Erythroblast (primary cell): ENCODE measurements at regions not wholly inside any gene's neighbourhood (a gene's known extent, or its start where the extent isn't known, plus 50 kb on each side); places are given as distances from the start of the nearest gene placed in this dataset.

Source experiments
- DNase-seq, 2 experiments: peaks; one replicate each; lab custom pipeline; 2025; lab: John Stamatoyannopoulos, UW
- GATA1 ChIP-seq: IDR thresholded peaks from 2 replicates; pipeline ENCODE4 v1.6.1; 2011; ENCODE audit warnings: low read depth, mild to moderate bottlenecking, control low read depth, low read length, moderate library complexity
- POLR2A ChIP-seq: IDR thresholded peaks from 2 replicates; pipeline ENCODE4 v1.6.1; 2011; ENCODE audit warnings: mild to moderate bottlenecking, low read length

DNA sequence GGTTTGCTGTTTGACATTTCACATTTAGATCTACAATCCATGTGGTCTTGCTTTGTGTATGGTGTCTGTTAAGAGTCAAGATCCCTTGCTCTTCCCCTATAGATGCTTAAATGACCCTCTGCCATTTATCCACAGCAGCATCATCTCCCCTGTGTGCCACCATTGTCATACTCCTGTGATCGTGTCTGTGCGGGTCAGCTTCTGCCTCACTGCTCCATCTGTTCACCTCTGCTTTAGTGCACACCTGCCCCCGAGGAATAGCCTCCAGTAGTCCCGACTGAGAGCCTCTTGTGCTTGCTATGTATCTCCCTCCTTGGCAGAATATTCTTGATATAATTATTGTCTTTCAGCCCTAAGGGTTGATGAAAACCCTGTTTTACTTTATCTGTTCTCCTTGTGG, 551.2 kb downstream of the CDH26 start:
- no peak for TF ChIP-seq POLR2A
- no peak for TF ChIP-seq GATA1
- no peak for DNase-seq

DNA sequence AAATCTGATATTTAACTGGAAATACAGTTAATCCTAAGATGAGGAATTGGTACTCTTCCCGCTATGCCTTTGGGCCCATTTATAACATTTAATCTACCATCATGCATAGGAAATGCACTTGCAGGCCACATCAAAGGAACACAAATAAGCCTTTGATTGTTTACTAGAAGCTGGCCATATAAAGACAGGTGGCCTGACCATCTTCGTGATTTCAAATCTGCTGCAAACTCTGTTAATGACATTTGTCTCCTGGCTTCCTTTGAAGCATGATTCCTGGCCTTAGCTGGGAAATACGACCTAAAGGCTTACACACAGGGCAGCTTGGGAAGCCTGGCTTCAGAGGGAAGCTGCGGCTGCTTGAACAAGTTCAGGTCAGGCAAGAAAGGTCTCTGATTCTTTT, 552.1 kb downstream of the CDH26 start:
- DNase-seq = no peak
- TF ChIP-seq POLR2A = no peak
- TF ChIP-seq GATA1 = no peak

DNA sequence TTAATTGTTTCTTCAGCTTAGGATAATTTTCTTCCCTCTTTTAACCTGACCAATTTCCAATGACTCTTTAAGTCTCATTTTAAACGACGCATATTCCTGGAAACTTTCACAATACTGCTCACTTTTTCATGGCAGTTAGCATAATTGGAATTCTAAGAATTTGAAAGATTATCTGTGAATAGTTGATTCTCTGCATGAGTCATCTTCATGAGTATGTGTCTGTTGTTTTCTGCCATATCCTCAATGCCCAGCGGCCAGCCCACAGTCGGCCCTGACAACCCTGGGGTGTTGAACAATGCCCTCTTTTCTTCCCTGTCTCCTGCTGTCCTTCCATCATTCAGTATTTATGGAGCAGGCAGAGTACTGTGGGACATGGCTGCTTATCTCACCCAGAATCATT, 554.2 kb downstream of the CDH26 start:
- DNase-seq = no peak
- no peak for TF ChIP-seq POLR2A
- TF ChIP-seq GATA1 = no peak

DNA sequence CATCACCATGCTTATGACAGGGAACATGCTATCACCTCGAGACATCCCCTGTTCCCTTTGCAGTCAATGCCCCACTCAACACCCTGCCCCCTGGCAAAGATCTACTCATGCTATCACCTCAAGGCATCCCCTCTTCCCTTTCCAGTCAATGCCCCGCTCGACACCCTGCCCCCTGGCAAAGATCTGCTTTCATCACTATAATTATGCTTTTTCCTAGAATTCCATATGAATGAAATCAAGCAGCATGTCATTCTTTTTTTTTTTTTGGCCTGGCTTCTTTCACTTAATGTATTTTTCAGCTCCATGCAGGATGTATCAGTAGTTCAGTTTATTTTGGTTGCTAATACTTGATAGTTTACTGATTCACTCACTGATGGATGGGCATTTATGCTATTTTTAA, 554.9 kb downstream of the CDH26 start:
- TF ChIP-seq GATA1 (no peak), POLR2A (no peak)
- DNase-seq = no peak

DNA sequence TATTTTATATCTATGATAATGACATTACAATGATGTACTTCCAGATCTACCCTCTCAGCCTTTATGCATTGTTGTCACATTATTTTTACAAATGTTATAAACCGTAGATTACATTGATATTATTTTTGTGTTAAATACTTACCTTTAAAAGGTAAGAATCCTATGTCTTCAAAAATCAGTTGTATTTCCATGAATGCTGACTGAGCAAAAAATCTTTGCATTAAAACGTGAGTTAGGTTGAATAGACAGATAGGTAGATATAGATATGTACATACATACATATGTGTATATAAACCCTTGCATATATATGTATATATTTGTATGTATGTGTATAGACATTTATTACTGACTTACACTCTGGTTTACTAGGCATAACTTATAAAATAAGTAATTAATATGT, 558.2 kb downstream of the CDH26 start:
- DNase-seq = no peak
- no peak for TF ChIP-seq POLR2A
- TF ChIP-seq GATA1 = no peak

DNA sequence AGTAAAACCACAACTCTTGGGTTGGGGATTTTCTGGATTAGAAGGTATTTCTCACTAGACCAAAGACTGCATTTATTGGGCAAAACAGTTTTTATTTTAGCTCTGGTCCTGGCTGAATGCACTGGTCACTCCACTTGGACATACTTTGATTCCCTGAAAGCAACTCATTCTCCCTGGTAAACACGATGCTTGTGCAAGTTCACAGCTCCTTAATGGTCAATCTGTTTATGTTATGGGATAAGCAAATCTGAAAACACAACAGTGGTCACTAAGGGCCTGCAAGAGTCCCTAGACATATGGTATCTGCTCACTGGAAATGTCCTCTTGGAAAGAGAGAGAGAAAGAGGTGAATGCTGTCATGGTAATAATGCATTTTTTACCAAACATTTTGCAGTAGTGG, 559.8 kb downstream of the CDH26 start:
- TF ChIP-seq POLR2A (no peak), GATA1 (no peak)
- no peak for DNase-seq

DNA sequence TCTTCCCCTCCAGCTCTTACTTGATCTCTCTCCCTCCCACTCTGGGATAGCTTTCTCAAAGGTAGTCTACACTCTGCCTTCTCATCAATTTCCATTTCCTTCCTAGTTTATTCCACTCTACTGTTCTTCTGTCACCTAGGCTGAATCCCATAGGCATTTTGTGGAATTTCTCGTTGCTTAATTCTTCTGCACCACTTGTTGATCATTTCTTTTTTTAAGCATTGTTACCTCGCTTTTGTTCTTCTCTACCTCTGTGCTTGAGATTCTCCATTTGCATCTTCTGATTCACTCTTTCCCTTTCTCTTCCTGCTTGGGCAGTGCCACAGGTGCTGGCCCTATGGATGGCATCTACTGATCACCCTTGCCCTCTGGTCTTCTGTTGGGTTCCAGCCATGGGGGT, 567.2 kb downstream of the CDH26 start:
- TF ChIP-seq GATA1 (no peak), POLR2A (no peak)
- DNase-seq = no peak

DNA sequence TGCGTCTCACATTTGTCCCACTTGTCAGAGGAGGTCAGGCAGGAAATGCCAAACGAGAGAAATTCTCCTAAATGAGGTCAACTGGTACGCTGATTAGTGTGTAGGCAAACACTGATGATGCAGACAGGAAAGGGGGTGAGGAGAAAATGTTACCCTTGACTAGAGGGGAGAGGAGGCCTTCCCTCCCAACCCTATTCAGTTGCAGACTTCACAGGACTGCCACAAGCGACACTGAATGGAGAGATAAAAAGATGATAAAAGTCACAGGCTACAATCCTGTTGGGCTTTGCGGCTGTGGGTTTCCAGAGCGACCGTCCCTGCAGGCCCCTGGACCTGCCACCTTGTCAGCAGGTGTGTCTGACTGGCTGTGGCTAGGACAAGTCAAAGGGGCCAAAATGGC, 569.4 kb downstream of the CDH26 start:
- no peak for TF ChIP-seq GATA1
- no peak for DNase-seq

DNA sequence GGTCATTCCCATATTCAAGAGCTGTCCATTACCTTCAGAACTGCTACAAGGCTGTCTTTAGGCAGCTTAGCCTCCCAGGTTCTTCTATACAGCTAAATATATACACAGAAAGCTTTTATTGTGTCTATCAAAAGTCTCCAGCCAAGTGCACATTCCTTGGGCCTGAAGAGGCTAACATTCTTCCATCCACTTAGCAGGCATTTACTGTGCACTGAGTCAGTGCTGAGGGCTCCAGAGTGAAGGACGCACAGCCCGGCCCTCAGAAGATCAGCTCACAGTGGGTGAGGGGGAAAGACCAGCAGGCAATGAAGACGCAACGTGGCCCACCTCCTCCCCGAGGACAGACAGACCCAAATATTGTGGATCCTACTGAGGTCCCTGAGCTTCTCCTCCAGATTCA, 569.9 kb downstream of the CDH26 start:
- TF ChIP-seq POLR2A (no peak), GATA1 (no peak)
- DNase-seq = no peak

DNA sequence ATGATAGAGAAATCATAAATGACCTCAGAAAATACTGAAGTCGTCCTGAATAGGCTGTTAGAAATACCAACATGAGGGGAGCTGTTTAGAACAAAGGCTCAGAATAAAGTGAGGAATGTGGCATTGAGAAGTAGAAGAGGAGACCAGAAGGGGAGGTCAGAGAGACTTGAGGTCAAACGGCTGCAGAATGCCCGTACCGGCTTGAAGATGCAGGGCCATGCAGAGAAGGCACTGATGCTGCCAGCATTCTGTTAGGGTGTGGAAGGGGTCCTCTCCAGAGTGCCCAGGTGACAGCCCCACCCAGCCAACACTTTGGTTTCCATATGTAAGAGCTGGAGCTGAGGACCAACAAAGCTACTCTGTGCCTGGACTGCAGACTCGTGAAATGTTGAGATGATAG, 570.9 kb downstream of the CDH26 start:
- no peak for TF ChIP-seq GATA1
- no peak for TF ChIP-seq POLR2A
- DNase-seq = no peak

DNA sequence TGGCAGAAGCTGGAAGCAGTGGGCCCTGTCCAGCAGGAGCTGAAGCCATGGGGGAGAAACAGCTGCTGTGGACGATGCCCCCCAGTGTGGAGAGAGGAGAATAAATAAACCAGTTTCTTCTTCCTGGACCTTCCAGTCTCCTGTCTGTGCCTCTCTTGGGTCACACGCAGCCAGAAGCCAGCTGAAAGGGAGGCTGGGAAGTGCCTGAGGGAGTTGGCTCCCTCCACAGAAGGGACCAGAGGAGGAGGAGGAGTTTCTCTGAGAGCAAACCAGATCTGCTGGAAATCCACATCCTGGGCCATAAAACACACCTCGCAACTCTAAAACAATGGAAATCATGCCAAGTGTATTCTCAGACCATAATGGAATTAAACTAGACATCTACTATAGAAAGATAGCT, 577.0 kb downstream of the CDH26 start:
- TF ChIP-seq POLR2A = no peak
- TF ChIP-seq GATA1 = no peak
- no peak for DNase-seq

DNA sequence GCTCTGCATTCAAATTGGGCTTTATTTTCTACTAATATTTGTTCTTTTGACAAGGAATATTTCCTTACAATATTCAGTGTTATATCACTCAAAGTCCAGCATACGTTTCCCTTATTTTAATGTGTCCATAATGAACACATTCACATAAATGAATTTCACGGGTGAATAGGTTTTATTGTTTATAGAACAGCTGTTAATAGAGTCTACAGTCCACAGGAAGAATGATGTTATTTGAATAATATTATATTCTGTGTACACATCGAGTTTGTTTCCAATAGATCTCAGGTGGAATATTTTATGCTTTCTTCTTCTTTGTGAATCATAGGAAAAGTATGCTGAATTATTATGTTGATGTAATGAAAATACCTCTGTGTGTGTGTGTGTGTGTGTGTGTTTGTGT, 582.4 kb downstream of the CDH26 start:
- TF ChIP-seq GATA1 (no peak), POLR2A (no peak)
- DNase-seq = no peak

DNA sequence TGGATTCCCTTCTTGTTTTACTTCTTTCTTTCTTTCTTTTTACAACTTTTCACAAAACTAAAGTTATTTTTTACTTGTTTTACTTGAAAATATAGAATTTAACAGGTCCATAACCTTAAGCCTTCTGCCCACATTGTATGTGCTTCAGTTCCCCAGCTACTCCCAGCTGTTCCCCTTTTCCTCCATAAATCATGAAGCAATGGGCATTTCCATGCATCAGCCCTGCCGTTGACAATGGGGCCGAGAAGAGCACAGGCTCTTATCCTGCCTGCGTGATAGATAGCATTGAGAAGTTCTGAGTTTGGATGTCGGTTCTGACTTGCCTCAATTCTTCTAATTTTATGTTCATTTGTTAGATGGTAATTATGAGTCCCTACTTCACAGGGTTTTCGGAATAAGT, 583.8 kb downstream of the CDH26 start:
- TF ChIP-seq POLR2A (no peak), GATA1 (no peak)

DNA sequence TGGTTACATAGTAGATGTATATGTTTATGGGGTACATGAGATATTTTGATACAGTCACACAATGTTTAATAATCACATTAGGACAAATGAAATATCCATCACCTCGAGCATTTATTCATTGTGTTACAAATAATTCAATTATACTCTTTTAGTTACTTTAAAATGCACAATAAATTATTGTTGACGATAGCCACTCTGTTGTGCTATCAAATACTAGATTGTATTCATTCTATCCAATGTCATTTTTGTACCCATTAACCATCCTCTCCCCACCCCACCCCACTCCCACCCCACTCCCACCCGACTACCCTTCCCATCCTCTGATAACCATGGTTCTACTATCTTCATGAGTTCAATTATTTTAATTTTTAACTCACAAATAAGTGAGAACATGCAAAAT, 585.4 kb downstream of the CDH26 start:
- TF ChIP-seq GATA1 (no peak), POLR2A (no peak)
- DNase-seq = no peak

More for the DNA sequence above, 583.8 kb downstream of the CDH26 start:
- DNase-seq = no peak

DNA sequence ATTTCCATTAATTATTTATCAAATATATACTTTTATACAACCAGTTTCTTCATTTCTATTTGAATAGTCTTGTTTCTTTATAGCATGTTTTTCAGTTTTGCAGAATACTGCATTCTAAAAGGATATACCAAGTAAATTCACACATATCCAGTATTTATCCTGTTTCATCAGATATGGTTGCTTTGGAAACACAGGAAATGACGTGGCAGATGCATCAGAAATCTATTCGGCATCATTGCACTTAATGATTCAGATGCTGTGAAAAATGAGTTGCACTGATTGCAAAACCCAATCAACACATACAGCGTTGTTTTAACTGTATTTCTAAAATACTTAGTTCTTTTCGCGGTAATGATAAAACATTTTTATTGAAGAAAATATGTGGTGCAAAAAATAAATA, 594.9 kb downstream of the CDH26 start:
- DNase-seq = no peak
- TF ChIP-seq GATA1 (no peak), POLR2A (no peak)

DNA sequence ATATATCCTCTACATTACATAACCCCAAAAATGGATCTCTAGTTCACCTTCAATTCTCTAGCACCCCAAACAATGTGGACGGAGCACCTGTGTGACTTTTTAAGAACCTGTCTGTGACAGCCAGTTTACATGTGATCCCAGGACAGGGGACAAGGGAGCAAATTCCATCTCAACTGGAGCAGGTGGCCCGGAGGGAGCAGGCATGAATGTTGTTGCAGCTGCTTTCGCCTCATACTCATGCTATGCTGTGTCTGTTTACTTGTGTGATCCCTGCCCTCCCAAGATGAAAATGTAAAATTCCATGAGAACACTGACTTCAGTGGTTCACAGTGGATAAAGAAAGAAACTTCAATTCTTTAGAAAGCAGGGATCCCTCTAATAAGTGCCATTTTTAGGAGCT, 600.3 kb downstream of the CDH26 start:
- TF ChIP-seq GATA1 (no peak), POLR2A (no peak)
- no peak for DNase-seq

DNA sequence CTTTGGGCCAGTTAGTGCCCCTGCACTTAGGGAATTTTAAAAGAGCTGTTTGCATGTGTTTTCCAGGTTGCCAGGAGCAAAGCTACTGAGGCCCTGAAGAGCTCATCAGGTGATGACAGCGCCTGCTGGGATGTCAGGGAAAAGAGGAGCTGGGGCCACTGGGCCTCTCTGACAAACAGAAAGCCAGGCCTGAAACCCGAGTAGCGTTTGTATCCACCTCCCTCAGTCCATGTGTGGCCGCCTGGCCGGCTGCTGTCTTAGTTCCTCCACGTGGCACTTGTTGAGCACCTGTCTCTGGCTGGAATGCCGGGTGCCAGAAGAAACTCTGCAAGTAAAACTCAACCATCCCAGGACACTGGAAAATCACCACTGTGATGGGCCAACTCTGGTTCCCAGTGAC, 601.2 kb downstream of the CDH26 start:
- TF ChIP-seq POLR2A = no peak
- TF ChIP-seq GATA1 = no peak
- no peak for DNase-seq
